GM18873 (cell line): ENCODE measurements at regions not wholly inside any gene's neighbourhood (a gene's known extent, or its start where the extent isn't known, plus 50 kb on each side); places are given as distances from the start of the nearest gene placed in this dataset.
"Not testable (repeated sequence)": the region's sequence is repeated elsewhere in the genome, so short reads cannot be mapped to it uniquely, and the experiment has no call there.

Experiments
- ATAC-seq: cut with Tn5 transposase; IDR thresholded peaks from one replicate; pipeline ENCODE4 v1.9.1; 2021; ENCODE audit warnings: mild to moderate bottlenecking, moderate library complexity, moderate number of reproducible peaks; ENCODE audit not compliant: unreplicated experiment, low FRiP score

DNA sequence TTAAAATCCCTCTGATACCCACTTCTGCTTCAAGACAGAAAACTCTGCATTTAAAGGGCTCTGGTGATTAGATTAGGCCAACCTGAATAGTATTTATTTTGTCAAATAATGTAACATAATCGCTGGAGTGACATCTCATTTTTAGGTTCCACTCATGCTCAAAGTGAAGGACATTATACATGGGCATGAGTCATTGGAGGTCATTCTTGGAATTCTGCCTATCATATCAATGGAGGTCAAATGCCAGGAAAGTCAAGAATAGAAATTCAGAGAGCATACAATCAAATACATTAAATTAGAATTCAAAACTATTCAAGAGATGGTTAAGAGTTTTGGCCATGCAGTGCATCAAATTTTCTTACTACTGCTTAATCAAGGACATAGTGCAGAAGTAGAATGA is 50.8 kb upstream of the PRSS1 start:
- no peak for ATAC-seq

DNA sequence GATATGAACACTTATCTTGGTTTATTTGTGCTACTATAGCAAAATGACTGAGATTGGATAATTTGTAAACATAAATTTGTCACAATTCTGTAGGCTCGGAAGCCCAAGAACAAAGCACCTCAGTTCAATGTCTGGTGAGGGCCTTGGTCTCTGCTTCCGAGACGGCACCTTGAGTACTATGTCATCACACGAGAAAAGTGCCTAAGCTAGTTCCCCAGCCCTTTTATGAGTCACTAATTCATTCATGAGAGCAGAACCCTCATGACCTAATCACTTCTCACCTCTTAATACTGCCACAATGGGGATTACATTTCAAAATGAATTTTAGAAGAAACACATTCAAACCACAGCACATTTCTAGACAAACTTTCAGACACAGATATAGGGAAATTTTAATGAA is 52.0 kb upstream of the PRSS1 start:
- no peak for ATAC-seq

DNA sequence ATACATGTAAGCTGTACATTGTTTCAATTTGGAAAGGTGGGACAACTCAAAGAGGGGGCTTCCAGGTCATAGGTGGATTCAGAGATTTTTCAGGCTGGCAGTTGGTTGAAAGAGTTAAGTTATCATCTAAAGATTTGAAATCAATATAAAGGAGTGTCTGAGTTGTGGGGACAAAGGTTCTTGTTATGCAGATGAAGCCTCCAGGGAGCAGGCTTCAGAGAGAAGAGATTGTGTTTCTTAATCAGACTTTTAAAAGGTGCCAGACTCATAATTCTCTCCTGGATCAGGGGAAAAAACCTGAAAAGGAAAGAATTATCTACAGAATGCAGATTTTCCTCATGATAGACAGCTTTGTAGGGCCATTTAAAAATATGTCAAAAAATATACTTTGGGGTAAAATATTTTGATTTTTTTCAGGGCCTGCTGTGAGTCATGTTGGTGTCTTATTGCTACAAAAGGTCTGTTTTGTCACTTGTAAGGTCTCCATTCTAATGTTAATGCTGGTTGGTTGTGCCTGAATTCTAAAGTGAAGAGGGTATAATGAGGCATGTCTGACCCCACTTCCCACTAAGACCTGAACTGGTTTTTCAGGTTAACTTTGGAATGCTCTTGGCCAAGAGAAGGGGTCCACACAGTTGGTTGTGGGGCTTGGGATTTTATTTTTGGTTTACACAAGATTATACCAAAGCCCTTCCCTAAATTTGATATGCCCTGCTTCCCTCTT is 52.7 kb upstream of the PRSS1 start:
- ATAC-seq, result no peak

DNA sequence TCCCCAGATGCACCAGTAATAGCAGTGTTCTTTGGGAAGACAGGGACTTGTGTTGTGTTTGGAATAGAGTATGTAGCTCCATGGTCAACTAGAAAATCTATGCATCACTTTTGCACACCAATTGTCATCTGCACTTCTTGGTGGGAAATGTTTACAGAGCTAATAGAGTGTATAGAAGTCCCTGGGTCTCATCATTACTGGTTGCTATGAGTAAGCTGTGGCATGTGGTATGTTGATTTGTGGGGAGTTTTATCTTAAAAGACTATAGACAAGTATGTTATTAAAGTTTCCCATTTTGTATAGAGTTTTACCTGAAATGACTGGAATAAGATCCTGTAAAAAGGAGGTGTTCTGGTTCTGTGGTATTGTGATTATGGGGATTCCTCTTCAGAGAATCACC is 55.4 kb upstream of the PRSS1 start:
- ATAC-seq, result no peak

DNA sequence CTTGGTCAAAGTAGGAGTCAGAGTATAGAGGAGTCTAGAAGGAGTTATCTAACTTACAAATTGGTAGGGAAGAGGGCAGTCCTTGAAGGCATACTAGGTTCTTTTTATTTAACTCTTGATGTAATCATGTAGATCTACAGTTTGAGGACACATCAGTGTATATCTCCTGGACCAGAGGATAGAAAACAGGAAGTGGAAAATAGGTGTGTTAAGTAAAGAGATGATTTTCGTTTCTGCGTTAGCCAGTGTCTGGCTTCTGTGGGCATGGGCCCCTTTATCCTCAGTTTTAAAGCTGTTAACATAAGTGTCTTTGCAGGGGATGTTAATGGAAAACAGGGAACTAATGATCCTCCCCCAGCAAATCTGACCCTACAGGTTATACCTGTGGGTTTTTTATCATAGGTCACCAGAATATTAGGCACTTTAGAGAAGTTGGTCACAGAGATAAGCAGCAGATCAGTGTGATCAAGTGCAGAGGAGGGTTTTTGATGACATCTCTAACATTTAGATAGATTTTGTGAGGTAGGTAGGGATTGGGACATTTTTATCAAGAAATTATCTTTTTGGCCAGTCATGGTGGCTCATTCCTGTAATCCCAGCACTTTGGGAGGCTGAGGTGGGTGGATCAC is 58.6 kb upstream of the PRSS1 start:
- ATAC-seq, result no peak

DNA sequence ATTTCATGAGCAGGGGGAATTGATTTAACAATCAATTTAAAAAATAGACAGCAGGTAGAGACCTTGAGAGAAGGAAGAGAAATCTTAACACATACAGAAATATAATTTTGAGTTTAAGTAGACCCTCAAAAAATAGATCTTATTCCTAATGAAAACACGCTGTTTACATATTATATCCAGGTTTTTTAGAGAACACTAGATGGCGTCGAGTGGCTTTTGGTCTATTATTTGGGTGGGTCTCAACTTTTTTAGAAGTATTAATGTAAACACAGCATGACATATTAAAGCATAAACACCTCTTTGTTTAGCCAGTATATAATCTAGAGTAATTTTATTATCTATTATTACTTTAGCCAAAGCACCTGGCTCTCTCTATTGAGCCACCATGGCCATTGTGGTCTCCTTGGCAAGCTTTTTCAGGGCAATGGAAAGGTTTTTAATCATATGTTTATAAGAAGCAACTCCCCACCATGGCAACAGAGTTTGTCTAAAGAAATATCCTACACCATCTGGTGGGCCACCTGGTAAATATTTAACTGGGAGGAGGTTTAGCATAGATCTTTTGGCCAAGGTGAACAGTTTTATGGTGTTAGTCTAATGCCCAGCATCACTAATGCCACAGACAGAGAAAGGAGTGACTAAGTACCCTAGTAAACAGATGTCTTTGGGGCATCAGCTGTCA is 59.7 kb upstream of the PRSS1 start:
- ATAC-seq, result no peak

DNA sequence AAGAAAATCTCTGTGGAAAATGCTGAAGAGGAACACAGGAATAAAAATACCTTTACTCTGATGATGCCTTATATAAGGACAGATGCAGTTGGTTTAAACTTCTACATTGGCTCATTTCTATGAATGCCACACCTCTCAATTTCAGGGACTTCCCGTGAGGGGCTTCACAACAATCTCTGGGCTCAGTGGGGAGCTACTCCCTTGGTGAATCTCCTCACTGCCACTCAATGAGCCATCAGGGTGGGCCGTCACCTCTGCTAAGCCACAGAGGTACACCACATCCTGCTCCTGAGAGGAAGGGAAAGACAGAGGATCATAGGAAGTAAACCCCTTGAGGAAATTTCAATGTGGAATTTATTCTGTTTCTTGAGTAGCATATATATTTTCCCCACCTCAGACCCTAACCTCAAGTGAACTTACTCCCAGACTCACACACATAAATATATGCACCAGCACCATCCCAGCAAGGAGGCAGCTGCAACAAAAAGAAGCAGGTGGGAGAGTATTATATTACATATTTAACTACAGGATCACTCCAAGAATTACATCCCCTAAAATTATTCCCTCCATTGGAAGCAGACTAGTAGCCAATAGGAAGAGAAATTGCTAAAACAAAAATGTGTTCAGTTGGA is 63.3 kb upstream of the PRSS1 start:
- no peak for ATAC-seq

DNA sequence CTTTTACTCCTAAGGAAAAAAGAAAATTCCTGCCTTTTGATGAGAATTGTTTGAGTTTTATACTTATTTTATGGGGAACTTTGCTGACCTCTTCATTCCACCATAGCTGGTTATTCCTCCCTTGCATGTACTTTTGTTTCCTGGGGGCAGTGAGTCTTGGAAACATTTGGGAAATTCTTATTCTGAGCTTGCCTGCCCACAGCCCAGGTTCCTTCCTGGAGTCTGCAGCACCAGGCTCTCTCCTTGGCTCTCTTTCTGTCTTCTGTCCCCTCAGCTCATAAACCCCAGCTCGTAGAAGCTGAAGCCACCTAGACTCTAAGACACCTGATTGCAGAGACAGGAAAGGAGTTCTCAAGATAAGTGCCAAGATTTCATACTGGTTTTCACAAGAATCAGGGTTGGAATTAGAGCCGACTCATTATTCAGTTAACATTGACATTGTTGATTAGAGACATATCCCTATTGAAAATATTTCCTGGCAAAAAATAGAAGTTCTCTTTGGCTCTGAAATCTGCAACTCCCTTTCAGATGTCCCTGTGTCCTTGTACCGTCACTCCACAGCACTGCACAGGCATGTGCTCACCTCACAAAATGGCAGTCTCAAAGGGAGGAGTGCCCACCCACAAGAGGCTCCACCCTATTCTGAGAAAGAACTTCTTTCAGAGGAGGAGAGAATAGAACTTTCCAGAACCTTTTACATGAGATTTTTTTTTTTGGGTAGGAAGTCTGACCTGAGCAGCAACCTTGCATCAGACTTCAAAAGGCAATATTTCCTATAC is 67.8 kb upstream of the PRSS1 start:
- no peak for ATAC-seq

DNA sequence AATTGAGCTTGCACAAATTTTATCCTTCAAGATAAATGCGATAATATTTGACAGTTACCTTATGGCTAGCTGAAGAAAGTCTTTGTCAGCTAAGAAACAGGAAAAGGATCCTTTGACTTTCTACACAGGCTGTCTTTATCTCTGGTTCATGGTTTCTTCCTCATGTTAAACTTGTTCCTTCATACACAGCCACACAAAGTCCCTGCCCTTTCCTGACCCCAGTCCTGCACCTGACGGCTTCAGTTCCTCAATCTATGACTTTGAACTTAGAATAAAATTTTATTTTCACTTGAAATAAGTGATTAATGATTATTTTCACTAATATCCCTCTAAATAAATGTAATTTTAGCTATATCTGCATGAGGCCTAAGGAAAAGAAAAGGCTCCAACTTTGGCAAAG is 77.8 kb upstream of the PRSS1 start:
- ATAC-seq, result no peak

DNA sequence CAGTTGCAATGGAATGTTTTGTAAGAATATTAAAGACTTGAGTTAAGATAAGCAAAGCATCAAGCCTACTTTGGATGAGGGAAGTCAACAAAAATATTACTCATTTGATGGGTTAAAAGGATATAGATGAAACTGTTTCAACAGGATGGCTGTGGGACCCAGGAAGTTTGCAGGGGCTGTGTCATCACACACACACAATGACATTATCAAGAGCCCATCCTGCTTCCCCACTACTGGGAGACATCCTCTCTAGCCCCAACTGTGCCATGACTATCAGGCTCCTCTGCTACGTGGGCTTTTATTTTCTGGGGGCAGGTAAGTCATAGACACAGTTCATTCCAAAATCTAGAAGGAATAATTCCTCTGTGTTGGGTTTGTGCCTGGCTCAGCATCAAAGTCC is 78.8 kb upstream of the PRSS1 start:
- no peak for ATAC-seq

DNA sequence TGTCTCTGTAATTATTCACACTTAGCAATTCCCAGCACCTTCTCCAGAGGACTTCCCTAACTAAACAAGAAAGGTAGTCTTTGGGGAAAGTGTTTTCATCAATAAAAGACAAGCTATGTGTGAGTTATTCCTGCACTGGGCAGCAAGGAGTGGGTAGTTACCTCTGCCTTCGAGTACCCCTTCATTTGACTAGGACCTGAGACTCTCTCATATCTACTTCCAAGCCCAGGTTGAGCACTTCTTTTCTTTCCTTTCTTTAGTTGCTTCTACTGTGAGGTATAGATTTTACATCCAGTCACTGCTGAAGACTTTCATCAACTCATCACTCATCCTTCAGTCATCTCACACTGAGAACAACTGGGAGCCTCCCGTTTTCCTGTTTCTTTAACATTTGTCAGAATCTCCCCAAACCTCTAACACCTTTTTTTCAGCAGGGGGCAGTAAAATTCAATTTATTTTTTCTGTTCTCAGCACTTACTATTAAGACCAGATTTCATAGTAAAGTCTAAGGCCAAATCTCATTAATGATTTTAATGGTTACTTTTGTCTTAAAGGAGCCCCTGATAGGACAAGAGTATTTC is 80.1 kb upstream of the PRSS1 start:
- no peak for ATAC-seq

DNA sequence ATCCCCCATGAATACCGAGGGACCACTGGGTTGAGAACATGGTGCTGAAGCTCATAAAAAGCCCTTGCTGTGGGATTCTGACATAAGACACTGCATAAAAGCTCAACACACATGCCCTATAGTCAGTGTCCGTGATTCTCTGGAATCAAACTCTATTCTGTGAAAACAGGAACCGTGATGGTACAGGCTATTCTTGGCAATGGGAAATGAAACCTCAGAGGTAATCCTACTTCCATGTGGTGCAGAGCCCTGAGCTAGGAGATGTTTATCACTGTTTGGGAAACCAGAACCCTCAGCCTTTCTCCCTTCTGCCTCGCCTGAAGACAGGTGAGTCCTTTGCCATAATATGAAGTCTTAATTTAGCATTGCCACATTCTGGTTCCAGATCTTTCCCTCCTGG is 80.8 kb upstream of the PRSS1 start:
- ATAC-seq, result no peak

DNA sequence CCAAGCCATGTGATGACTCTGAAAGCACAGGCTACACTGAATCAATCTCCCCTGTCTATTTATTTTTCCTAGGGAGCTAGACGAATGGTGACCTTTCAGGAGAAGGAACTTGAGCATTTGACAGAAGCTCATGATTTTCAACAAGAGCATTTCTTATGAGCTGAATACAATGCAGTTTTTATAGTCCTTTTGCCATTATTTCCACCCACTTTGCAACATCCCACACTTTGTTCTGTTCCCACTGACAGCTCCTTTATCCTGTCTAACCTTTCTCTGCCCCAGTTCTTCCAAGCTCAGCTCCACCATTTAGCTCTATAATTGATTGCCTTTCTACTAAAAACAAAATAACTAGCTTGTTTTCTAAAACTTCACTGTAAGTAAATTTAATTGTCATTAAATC is 91.9 kb upstream of the PRSS1 start:
- no peak for ATAC-seq

DNA sequence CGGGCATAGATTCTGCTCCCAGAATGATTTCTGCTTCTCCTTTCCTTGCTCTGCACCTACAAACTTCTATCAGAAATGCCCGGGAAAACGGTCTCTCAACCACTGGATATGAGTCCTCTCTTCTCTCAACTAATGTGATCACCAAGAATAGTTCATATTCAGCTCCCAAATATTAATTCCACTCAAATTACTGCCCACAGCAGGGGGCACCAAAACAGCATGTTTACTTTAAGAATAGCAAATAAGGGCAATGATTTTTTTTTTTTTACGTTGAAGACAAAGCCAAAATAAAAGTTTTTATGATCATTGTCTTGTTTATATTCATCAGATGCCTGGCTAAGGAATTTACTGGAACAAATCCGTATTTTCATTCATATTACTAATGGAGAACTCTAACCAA is 94.9 kb upstream of the PRSS1 start:
- ATAC-seq, result no peak

DNA sequence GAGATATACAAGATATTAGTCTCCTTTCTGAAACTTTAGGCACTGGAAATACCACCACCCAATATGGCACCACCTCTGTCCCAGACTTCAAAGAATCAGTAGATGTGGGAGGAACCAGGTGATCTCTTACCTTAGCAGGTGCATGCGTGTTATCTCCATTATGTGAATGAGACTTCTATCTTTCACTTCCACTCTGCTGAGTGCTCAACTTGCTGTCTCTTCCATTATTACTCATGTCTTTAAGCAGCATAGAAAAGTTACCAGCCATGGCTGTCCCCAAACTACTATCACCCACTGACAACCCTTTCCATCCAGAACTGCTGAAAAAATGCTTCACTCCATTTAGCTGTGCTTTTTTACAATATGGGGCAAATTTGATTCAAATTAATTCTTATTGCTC is 101.5 kb upstream of the PRSS1 start:
- no peak for ATAC-seq

DNA sequence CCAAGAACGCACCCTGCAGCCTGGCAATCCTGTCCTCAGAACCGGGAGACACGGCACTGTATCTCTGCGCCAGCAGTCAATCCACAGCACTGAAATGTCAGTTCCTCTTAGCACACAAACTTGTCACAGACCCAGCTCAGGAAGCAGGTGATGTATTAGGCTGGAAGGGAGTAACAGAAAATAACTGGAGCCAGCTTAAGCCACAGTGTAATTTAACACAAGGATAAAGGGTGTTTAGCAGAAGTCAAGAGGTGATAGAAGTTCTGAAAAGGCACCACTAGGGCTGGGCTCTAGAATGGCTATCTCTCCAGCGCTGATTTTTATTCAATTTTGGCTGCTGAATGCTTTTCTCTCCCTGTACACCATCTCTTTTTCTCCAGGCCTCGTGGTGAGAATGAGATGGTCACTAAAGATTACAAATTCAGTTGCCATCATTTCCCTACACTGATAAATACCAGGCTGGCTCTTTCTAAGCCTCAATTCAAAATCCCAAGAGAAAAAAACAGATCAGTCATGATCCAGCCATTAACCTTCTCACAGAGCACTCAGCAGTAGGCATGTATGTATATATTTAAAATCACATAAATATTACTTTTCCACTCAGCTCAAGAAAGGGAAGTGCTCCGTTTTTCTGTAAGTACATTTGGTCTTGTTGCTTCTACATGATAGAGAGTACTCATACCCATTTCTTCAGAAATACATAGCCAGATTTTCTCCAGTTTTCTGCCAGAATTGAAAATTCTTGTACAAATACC is 102.7 kb upstream of the PRSS1 start:
- no peak for ATAC-seq

DNA sequence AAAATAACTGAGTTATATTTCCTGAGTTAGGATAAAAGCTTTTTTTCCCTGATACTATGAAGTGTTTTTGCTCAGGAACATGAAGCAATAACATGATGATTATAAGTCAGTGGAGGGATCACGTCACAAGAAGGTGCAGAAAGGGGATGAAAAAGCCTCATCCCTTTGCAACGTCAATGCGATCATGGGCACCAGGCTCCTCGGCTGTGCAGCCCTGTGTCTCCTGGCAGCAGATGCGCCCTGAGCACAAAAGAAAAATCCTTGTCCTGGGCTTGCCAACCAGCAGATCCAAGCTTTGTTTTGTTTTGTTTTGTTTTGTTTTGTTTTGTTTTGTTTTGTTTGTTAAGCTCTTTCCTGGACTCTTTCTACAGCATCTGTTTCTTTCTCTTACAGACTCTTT is 103.5 kb upstream of the PRSS1 start:
- ATAC-seq, result no peak

DNA sequence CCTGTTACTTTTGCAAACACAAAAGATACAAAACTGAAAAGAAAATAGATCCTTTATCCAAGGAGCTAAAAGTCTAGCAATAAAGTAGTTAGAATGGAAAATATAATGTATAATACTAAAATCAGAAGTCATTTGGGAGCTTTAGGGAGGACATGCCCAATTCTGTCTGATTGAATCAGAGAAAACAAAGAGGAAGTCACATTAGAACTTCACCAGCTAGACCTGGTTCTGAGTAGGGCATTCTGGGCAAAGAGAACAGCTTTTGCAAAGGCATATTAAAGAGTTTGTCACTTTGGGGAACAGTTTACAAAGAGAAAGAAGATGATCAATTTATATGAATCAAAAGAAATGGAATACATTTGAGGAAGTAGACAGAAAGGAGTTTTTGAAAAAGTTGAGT is 107.0 kb upstream of the PRSS1 start:
- no peak for ATAC-seq

DNA sequence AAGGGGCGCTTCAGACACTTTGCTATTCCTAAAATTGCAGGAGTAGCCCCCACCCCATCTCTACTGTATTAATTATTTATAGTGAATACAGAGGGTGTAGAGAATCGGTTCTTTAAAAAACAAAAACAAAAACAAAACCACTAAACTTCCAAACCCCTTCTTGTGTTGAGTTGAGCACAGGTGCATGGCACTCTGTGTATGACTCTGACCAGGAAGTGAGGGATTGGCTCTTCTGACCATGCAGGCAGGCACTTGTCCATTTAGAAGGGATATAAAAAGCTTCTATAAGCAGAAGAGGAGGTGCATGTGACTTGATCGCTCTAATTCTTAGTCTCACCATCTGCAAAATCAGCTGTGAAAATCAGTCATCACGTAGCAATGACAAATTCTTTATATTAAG is 108.0 kb upstream of the PRSS1 start:
- not testable (repeated sequence) for ATAC-seq

DNA sequence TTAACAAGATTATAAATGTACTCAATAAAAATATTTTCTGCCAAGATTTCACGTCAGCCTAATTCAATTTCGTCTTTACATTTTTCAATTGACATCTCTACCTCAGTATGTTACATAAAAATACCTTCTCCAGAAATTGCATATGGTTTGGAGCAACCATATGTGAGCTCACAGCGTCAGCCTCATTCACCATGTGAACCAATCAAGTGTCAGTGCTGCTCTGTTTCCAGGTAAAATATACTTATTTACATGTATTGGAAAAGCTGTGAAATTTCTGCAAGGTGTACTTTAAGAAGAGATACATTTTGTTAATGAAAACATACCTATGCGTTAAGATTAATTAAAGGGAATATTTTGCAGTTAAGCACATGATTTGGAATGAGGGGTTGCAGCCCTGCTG is 110.7 kb upstream of the PRSS1 start:
- no peak for ATAC-seq
